Skeletal muscle tissue (tissue), 3 donors: ENCODE measurements at regions not wholly inside any gene's neighbourhood (a gene's known extent, or its start where the extent isn't known, plus 50 kb on each side); places are given as distances from the start of the nearest gene placed in this dataset.

Experiments used
- H3K27ac ChIP-seq: one replicate; pipeline ENCODE4 v1.7.0; 2013; ENCODE audit warnings: mild to moderate bottlenecking, low read depth, low read length, inconsistent platforms
- H3K27me3 ChIP-seq, 3 donors: one replicate each; pipeline ENCODE4 v1.7.0; 2013; ENCODE audit warnings: low read length in 3 of 3; ENCODE audit not compliant: control insufficient read depth in 3 of 3, insufficient read depth in 3 of 3
- H3K36me3 ChIP-seq, 3 donors: one replicate each; pipeline ENCODE4 v1.7.0; 2013; ENCODE audit warnings: low read length in 3 of 3; ENCODE audit not compliant: control insufficient read depth in 3 of 3, insufficient read depth in 3 of 3
- H3K4me1 ChIP-seq, 3 donors: one replicate each; pipeline ENCODE4 v1.7.0; 2013; ENCODE audit warnings: low read length in 3 of 3, mild to moderate bottlenecking in 3 of 3; ENCODE audit not compliant: control insufficient read depth in 3 of 3, insufficient read depth in 3 of 3
- H3K4me3 ChIP-seq, 3 donors: one replicate each; pipeline ENCODE4 v1.7.0; 2013; ENCODE audit warnings: low read length in 3 of 3
- H3K9ac ChIP-seq, 3 donors: one replicate each; pipeline ENCODE4 v1.7.0; 2013; ENCODE audit warnings: low read length in 3 of 3, mild to moderate bottlenecking in 3 of 3, moderate library complexity in 2 of 3, low read depth in 1 of 3
- H3K9me3 ChIP-seq, 3 donors: one replicate each; pipeline ENCODE4 v1.7.0; 2013; ENCODE audit warnings: low read length in 3 of 3; ENCODE audit not compliant: control insufficient read depth in 3 of 3
- donor health status: Osteomylitis.

DNA sequence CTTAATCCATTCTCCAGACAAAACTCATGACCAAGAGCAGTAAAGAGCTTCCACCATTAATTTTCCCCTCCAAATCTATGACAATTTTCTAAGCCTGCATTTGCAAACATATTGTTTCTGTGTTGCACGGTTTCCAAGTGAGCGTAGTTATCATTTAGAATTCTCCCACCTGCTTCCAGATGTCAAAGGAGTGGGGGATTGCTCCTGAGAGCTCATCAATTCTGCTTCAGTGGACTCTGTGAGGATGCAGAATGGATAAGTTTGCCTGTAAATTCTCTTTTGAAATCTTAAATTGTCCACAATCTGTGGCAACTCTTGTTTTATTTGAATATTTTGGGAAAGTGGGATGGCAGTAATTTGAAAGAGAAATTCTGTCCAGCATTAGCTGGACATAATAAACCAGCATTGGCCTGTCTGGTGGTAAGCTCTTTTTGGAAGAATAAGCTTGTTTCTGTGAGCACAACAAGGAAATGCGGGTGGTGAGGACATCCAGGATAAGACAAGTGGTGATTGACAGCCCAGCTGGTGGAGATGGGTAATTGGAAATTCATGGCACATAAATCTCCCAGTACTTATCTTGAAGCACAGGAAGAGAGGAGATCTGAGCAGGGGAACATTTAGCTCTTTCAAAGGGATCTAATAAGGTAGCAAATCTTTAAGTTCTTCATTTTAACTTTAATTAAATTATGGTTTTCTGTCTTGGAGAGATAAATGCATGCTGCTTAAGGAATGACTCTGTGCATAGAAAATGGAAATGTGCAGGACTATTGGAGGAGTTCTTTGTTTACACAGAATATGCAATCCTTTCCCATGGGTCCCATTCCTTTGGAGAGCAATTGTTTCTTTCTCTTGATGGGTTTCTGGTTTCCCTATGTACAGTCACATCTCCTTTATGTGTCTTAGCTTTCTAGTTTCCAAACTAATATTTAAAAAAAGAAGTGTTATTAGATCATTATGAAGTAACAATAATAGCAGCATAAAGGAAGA is 73.2 kb downstream of the FAT3 start:
- Histone ChIP-seq H3K27me3 (no peaks in the 10 kb centered on the region), H3K4me1 (no peaks in the 10 kb centered on the region), H3K4me3 (no peak overlapping the region), H3K27ac (no peak overlapping the region), H3K9me3 (peaks cover 0 to 2% (median 0%) of the 10 kb centered on the region in 3 donors), H3K9ac (no peak overlapping the region), H3K36me3 (no peaks in the 10 kb centered on the region)

DNA sequence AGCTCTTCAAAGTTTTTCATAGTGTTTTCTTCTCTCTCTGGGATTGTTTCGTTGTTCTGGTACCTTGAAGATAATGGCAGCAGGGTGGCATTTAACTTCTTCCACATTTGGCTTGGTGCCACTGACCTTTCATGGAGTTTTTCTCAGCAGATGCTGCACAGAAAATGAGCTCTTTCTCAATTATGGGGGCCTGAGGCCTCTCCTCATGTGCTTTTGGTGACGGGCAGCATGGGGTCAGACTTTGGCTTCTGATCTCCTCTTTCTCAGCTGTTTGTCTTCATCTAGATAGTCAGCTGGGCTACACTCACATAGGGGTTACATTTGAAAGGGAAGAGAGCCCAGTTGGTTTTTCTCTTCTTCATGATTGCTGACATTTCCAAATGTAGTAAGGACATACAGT is 76.3 kb downstream of the FAT3 start:
- H3K9me3 ChIP-seq, result no peaks in the 10 kb centered on the region
- H3K27me3 ChIP-seq, result no peaks in the 10 kb centered on the region
- H3K27ac ChIP-seq, result no peak overlapping the region
- no peak overlapping the region for H3K4me3 ChIP-seq
- no peak overlapping the region for H3K9ac ChIP-seq
- H3K4me1 ChIP-seq, result no peaks in the 10 kb centered on the region
- no peaks in the 10 kb centered on the region for H3K36me3 ChIP-seq

DNA sequence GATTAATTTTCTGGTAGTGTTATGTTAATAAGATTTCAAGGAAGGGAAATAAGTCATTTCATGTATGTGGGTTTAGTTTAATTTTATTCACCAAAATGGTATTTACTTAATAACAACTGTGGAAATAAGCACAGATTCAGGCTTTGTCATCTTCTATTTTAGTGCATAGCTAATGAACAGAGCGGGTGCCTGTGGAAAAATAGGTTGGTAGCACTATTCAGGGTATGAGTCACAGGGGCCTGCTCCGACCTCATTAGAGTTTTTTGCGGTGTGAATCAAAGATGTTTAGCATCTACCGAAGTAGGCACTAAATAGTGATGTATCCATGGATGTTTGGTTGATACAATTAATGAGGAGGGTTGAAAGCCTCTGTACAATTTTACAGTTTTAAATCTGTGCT is 78.2 kb downstream of the FAT3 start:
- Histone ChIP-seq H3K27me3 (no peaks in the 10 kb centered on the region), H3K4me1 (no peaks in the 10 kb centered on the region), H3K4me3 (no peak overlapping the region)

DNA sequence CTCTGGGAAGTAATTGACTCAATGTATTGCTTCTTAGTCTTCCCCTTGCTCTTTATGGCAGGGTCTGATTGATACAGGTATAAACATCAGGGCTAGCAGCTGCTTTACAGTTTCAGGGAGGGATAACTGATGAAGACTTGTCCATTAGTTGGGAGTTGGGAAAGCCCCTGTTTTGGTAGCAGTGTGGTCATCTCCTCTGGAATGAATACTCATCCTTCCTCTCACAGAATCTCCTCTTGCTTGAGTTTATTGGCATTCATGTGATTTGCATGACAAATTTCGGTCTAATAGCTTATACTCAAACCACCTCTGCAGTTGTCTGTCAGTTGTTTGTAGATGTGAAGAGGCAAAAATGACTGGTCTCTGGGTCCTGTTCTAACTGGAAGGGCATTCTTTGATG is 79.7 kb downstream of the FAT3 start:
- no peaks in the 10 kb centered on the region for H3K27me3 ChIP-seq
- no peaks in the 10 kb centered on the region for H3K4me1 ChIP-seq
- H3K27ac ChIP-seq, result no peak overlapping the region
- H3K9ac ChIP-seq, result no peak overlapping the region
- H3K9me3 ChIP-seq, result no peaks in the 10 kb centered on the region
- no peaks in the 10 kb centered on the region for H3K36me3 ChIP-seq
- no peak overlapping the region for H3K4me3 ChIP-seq

More for the DNA sequence above, 78.2 kb downstream of the FAT3 start:
- Histone ChIP-seq H3K9ac (no peak overlapping the region), H3K9me3 (no peaks in the 10 kb centered on the region), H3K27ac (no peak overlapping the region), H3K36me3 (no peaks in the 10 kb centered on the region)

DNA sequence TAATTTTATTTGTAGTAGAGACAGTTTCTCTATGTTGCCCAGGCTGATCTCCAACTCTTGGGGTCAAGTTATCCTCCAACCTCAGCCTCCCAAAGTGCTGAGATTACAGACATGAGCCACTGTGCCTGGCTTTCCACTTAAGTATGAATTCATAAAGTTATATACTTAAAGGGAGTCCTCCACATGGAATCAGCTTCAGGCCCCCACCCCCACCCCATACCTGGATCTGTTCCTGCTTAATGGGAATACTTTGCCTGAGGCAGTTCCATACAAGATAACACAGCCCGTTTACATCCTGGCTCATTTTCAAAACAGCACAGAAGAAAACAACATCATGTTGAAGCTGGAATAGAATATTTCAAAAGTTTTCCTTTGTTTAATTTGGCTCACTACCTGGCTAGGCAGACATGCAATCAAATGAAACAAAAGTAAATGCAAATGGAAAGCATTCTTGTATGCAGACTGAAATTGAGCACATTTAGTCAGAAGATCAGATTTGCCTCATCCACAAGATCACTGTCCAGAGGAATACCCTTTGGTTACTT is 82.4 kb downstream of the FAT3 start:
- Histone ChIP-seq H3K9me3 (no peaks in the 10 kb centered on the region), H3K27me3 (no peaks in the 10 kb centered on the region), H3K4me3 (no peak overlapping the region), H3K4me1 (no peaks in the 10 kb centered on the region), H3K9ac (no peak overlapping the region), H3K27ac (no peak overlapping the region), H3K36me3 (no peaks in the 10 kb centered on the region)

DNA sequence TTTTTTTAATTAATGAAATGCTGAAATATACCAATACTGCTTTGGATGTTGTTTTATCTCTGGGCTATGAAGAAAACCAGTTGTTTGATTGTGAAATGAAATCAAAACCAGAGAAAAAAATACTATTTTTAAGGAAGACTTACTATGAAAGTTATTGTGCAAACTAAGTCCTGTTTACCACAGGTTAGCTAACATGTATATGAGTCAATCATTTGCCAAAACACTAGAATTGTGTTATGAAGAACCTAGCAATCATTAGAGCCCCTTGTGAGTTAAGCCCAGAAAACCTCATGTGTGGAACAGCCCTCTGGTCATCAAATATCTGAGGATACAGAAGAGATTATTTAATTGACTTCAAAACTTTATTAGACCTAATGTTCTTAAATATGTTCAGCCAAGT is 83.7 kb downstream of the FAT3 start:
- Histone ChIP-seq H3K9ac (no peak overlapping the region), H3K4me3 (no peak overlapping the region)

DNA sequence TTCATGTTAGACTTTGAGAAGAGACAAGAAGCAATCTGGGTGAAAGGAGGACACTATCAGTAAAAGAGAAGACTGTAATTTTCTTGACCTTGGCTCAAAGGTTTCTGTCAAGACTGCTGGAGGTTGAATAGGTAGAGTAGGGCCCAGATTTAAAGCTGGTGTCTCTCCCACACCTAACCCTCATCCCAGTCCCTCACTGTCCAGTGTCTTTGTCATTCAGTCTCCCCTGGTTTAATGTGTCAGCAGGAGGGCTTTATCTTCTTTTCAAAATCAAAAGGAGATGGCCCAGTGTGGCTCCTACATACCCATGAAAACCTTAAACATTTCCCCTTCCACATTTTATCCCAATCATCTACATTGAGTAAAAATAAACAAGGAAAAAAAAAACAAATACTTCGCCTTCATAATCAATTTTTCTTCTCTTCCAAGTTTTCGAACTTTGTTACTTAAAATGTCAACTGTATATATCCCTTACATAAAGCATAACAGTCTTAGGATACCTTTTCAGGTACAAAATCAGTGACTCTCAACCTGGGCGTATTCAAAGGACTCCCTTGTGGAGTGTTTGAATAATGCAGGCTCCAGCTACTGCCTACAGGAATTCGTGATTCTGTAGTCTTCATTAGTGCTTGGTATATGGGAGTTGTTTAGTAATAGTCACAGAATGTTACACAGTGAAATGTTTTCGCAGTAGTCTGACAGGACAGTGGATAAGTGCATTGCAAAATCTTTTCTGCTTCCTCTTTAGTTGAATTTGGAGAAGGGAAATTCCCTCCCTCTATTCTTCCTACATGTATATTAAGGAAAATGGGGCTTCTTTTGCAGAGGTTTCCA is 87.2 kb downstream of the FAT3 start:
- Histone ChIP-seq H3K36me3 (no peaks in the 10 kb centered on the region), H3K9ac (no peak overlapping the region), H3K4me3 (no peak overlapping the region), H3K27ac (no peak overlapping the region), H3K4me1 (no peaks in the 10 kb centered on the region), H3K27me3 (no peaks in the 10 kb centered on the region), H3K9me3 (no peaks in the 10 kb centered on the region)

More for the DNA sequence above, 83.7 kb downstream of the FAT3 start:
- Histone ChIP-seq H3K27ac (no peak overlapping the region), H3K27me3 (no peaks in the 10 kb centered on the region), H3K4me1 (no peaks in the 10 kb centered on the region), H3K9me3 (no peaks in the 10 kb centered on the region), H3K36me3 (no peaks in the 10 kb centered on the region)

DNA sequence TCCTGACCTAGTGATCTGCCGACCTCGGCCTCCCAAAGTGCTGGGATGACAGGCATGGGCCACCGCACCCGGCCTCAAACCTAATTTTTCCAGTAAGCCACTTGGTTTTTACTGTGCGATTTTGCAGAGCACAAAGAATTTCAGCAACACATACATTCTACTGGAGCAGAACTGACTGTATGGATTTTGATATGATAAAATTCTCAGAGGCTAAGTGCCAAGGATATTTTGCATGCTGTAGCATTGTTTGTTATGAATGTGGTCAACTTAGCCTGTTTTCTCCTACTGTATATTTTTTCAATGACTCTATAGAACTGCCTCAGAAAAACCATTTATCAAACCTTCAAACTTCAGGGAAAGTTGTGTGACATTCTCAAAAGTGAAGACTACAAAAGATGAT is 89.2 kb downstream of the FAT3 start:
- H3K4me3 ChIP-seq, result no peak overlapping the region

DNA sequence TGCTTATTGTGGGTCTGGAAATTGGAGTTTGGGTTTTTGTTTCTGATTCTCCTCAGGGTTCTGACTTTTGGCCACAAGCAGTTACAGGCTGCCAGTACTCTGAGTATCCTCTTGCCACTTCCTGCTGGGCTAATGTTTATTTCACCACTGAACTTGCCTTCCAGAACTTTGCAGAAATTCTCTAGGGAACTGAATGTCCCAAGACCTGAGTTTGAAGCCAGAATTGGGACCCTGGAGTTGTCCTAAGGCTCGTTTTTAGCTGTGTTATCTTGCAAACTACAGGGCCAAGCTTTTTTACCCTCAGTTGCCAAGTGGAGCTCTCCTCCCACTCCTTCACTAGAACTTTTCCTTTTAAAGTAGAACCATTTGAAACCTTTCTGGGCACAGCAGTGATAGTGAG is 89.9 kb downstream of the FAT3 start:
- H3K36me3 ChIP-seq, result no peaks in the 10 kb centered on the region
- H3K4me3 ChIP-seq, result no peak overlapping the region
- no peaks in the 10 kb centered on the region for H3K27me3 ChIP-seq
- H3K9ac ChIP-seq, result no peak overlapping the region
- H3K9me3 ChIP-seq, result no peaks in the 10 kb centered on the region
- H3K4me1 ChIP-seq, result no peaks in the 10 kb centered on the region
- no peak overlapping the region for H3K27ac ChIP-seq

More for the DNA sequence above, 89.2 kb downstream of the FAT3 start:
- no peak overlapping the region for H3K9ac ChIP-seq
- no peaks in the 10 kb centered on the region for H3K4me1 ChIP-seq
- H3K27me3 ChIP-seq, result no peaks in the 10 kb centered on the region
- H3K27ac ChIP-seq, result no peak overlapping the region
- H3K36me3 ChIP-seq, result no peaks in the 10 kb centered on the region
- H3K9me3 ChIP-seq, result no peaks in the 10 kb centered on the region
